K562 (cell line): ENCODE measurements at regions not wholly inside any gene's neighbourhood (a gene's known extent, or its start where the extent isn't known, plus 50 kb on each side); places are given as distances from the start of the nearest gene placed in this dataset.

ENCODE experiments used
- ATAC-seq: fragments of 200-7000 bp; cut with Tn5 transposase; 3 replicates; pipeline ENCODE4 v1.9.1; 2020; ENCODE audit warnings: moderate library complexity
- BruUV-seq: library from RNA; stranded (reverse); fragments of 400-500 nt; replicated peaks from 2 replicates; lab custom pipeline; 2021; lab: Mats Ljungman, UMichigan
- CTCF ChIA-PET: fragments of 300-600 bp; formaldehyde crosslinking; extraction: SDS; loops from one replicate; lab custom pipeline; 2021; ENCODE audit warnings: low intra/inter-chr PET ratio; lab: Yijun Ruan, JAX
- POLR2A ChIA-PET: fragments of 300-600, 350-650 bp; sonication (Branson Sonifier 250); formaldehyde crosslinking; extraction: SDS; loops from one replicate; lab custom pipeline; 2021; ENCODE audit warnings: antibody characterized with exemption, inconsistent platforms; lab: Yijun Ruan, JAX
- DNase-seq, 4 experiments: peaks; one replicate each; pipeline versions ENCODE4 v3.0.0 to v3.0.0-alpha.2; 2011 to 2018; ENCODE audit warnings: low spot score in 3 of 4, mixed read lengths in 3 of 4; ENCODE audit errors: extremely low read depth in 1 of 4
- FAIRE-seq: peaks from 2 replicates; lab custom pipeline; 2011; peaks lifted over from hg19 to GRCh38; lab: Jason Lieb, UNC
- H2AFZ ChIP-seq: 2 replicates; pipeline ENCODE4 v1.6.0; 2011; ENCODE audit warnings: low read depth, low read length, control low read depth, inconsistent platforms
- H3K27ac ChIP-seq: fragments of 200-600 bp; 3 replicates; pipeline ENCODE4 v1.8.0; 2011; ENCODE audit warnings: low read depth, mild to moderate bottlenecking, control low read depth, inconsistent platforms, low read length, moderate library complexity, mixed read lengths; ENCODE audit errors: extremely low read depth
- H3K27me3 ChIP-seq, 2 experiments: fragments of 300-600 bp in 1 of 2; 2 replicates in 1 of 2; 3 replicates in 1 of 2; pipeline versions ENCODE4 v1.6.0 to v1.8.0; 2011; ENCODE audit warnings: inconsistent platforms in 2 of 2, low read length in 2 of 2, mild to moderate bottlenecking in 1 of 2, mixed read lengths in 1 of 2, moderate library complexity in 1 of 2; ENCODE audit not compliant: control insufficient read depth in 2 of 2, insufficient read depth in 2 of 2
- H3K36me3 ChIP-seq: fragments of 300-600 bp; 3 replicates; pipeline ENCODE4 v1.8.0; 2011; ENCODE audit warnings: mild to moderate bottlenecking, low read length, inconsistent platforms; ENCODE audit not compliant: control insufficient read depth, insufficient read depth
- H3K4me1 ChIP-seq, 2 experiments: fragments of 200-600 bp in 1 of 2; replicated peaks in 1 of 2; 2 replicates in 1 of 2; 3 replicates in 1 of 2; pipeline versions ENCODE4 v1.5.1 to v1.8.0; 2011; ENCODE audit warnings: inconsistent platforms in 2 of 2, low read length in 2 of 2, mild to moderate bottlenecking in 1 of 2, mixed read lengths in 1 of 2, moderate library complexity in 1 of 2; ENCODE audit not compliant: control insufficient read depth in 2 of 2, insufficient read depth in 2 of 2
- H3K4me2 ChIP-seq: 2 replicates; pipeline ENCODE4 v1.6.1; 2011; ENCODE audit warnings: low read length, control low read depth, inconsistent platforms, mixed read lengths; ENCODE audit not compliant: insufficient read depth
- H3K4me3 ChIP-seq: fragments of 200-600 bp; sonication (generic), shearing (Covaris generic); 2 replicates; pipeline ENCODE4 v1.5.1; 2016; ENCODE audit warnings: control low read depth, inconsistent platforms
- H3K79me2 ChIP-seq: fragments of 200-600 bp; 3 replicates; pipeline ENCODE4 v1.8.0; 2011; ENCODE audit warnings: low read length, inconsistent platforms; ENCODE audit not compliant: control insufficient read depth, insufficient read depth
- H3K9ac ChIP-seq, 2 experiments: 2 replicates each; pipeline versions ENCODE4 v1.6.0 to v1.6.1; 2011; ENCODE audit warnings: low read depth in 2 of 2, low read length in 2 of 2, control low read depth in 1 of 2, inconsistent platforms in 1 of 2, mild to moderate bottlenecking in 1 of 2, mixed read lengths in 1 of 2; ENCODE audit not compliant: insufficient read depth in 1 of 2
- H3K9me1 ChIP-seq: one replicate; pipeline ENCODE4 v1.6.0; 2011; ENCODE audit warnings: inconsistent platforms, mild to moderate bottlenecking, low read length, moderate library complexity; ENCODE audit not compliant: control insufficient read depth, insufficient read depth
- H3K9me3 ChIP-seq: replicated peaks from 2 replicates; pipeline ENCODE4 v1.5.1; 2011; ENCODE audit warnings: low read depth, low read length, inconsistent platforms; ENCODE audit not compliant: control insufficient read depth, insufficient read depth
- H4K20me1 ChIP-seq: replicated peaks from 2 replicates; pipeline ENCODE4 v1.6.1; 2011; ENCODE audit warnings: low read length, inconsistent platforms, mixed read lengths; ENCODE audit not compliant: control insufficient read depth, insufficient read depth
- CREB5 ChIP-seq: fragments of 250-450 bp; sonication (Bioruptor Pico); IDR thresholded peaks from 2 replicates; pipeline ENCODE4 v1.5.0; 2020; ENCODE audit warnings: mild to moderate bottlenecking
- FOXO4 ChIP-seq: fragments of 450-650 bp; formaldehyde crosslinking; IDR thresholded peaks from 2 replicates; pipeline ENCODE4 v1.4.0; 2020; ENCODE audit warnings: mild to moderate bottlenecking, moderate library complexity
- MCM7 ChIP-seq, 2 experiments: fragments of 450-650 bp; IDR thresholded peaks; 2 replicates each; pipeline ENCODE4 v1.6.1; 2016 to 2018
- MITF ChIP-seq: IDR thresholded peaks from 2 replicates; pipeline ENCODE4 v1.6.1; 2014; ENCODE audit warnings: antibody characterized with exemption
- NFIX ChIP-seq: fragments of 250-450 bp; sonication (Bioruptor Pico); IDR thresholded peaks from 2 replicates; pipeline ENCODE4 v1.4.0; 2020; ENCODE audit warnings: low read depth, mild to moderate bottlenecking, moderate library complexity
- RFX5 ChIP-seq: IDR thresholded peaks from 2 replicates; pipeline ENCODE4 v1.6.1; 2011; ENCODE audit warnings: low read depth, mild to moderate bottlenecking, improper control_type of control experiment, low read length
- STAT6 ChIP-seq: sonication (generic); formaldehyde crosslinking; IDR thresholded peaks from 2 replicates; pipeline ENCODE4 v1.8.1; 2023; ENCODE audit warnings: mild to moderate bottlenecking, missing genetic modification reagents
- TAF7 ChIP-seq: fragments of 450-650 bp; IDR thresholded peaks from 2 replicates; pipeline ENCODE4 v1.6.1; 2016; ENCODE audit warnings: missing genetic modification characterization, missing compliant biosample characterization
- ZBTB26 ChIP-seq: fragments of 450-650 bp; formaldehyde crosslinking; IDR thresholded peaks from 2 replicates; pipeline ENCODE4 v1.4.0; 2022; ENCODE audit warnings: missing genetic modification characterization
- ZNF384 ChIP-seq: IDR thresholded peaks from 2 replicates; pipeline ENCODE4 v1.6.1; 2012; ENCODE audit warnings: low read depth, low read length, improper control_type of control experiment
- ZNF561 ChIP-seq: fragments of 450-650 bp; formaldehyde crosslinking; conservative IDR thresholded peaks from 2 replicates; pipeline ENCODE4 v1.4.0; 2020; ENCODE audit warnings: mild to moderate bottlenecking, moderate library complexity
- WGBS: fragments of 100-300 bp; shearing (Covaris generic); methylation state at CpG from one replicate; pipeline ENCODE4 v1.1.6; 2016; ENCODE audit warnings: low coverage, mixed read lengths; ENCODE audit not compliant: insufficient coverage; ENCODE audit errors: missing lambda C conversion rate; 5-methylcytosine and 5-hydroxymethylcytosine counted together
- in situ Hi-C: fragments of 300-500 bp; cut with MboI; formaldehyde crosslinking; loops from 4 replicates; pipeline ENCODE4 v1.15.0; 2018; ENCODE audit warnings: inconsistent platforms, mixed read lengths
- intact Hi-C: fragments of 100-400 bp; cut with micrococcal nuclease; formaldehyde crosslinking; loops from 2 replicates; pipeline ENCODE4 v1.14.2; 2022

- no peak for TF ChIP-seq FOXO4 (CRISPR knock-in tag)
- TF ChIP-seq STAT6 (CRISPR knock-in tag): no peak
- no peak for TF ChIP-seq ZBTB26
- TF ChIP-seq TAF7 (tag): no peak
Observed at GRCh38 chr1:80593197-80593596, 1207.5 kb upstream of the ADGRL2 start (continued).

GRCh38 chr1:80582980-80583379 is 1217.8 kb upstream of the ADGRL2 start:
- no peaks in the 10 kb centered on the region for H3K9me1 ChIP-seq
- no peaks in the 10 kb centered on the region for H4K20me1 ChIP-seq
- WGBS: 0% methylated on average over 4 of the region's 4 CpGs
- no peaks in the 10 kb centered on the region for H3K36me3 ChIP-seq
- in situ Hi-C loops: no loop called here
- no peak overlapping the region for H3K27ac ChIP-seq
- TF ChIP-seq MITF (no peak), RFX5 (no peak), ZNF561 (no peak), MCM7 (IDR thresholded peaks at IDR 0.05) (no peak), NFIX (CRISPR knock-in tag) (no peak), CREB5 (CRISPR knock-in tag) (no peak), ZNF384 (no peak)
- no peak overlapping the region for H3K4me3 ChIP-seq
- no peak overlapping the region for H2AFZ ChIP-seq
- DNase-seq (no peak), ATAC-seq (no peak), FAIRE-seq (no peak)
- BruUV-seq: no TSS peak
- intact Hi-C loops: no loop called here
- H3K27me3 ChIP-seq: no peaks in the 10 kb centered on the region
- no peaks in the 10 kb centered on the region for H3K79me2 ChIP-seq
- no peaks in the 10 kb centered on the region for H3K4me1 ChIP-seq
- CTCF ChIA-PET: no interaction called here
- no peak overlapping the region for H3K4me2 ChIP-seq
- no peak overlapping the region for H3K9ac ChIP-seq
- POLR2A ChIA-PET: no interaction called here
- H3K9me3 ChIP-seq: no peaks in the 10 kb centered on the region; the same call in 1 of the 2 replicates
